GM21528 (cell line): ENCODE measurements at regions not wholly inside any gene's neighbourhood (a gene's known extent, or its start where the extent isn't known, plus 50 kb on each side); places are given as distances from the start of the nearest gene placed in this dataset.

Experiments
- ATAC-seq: cut with Tn5 transposase; IDR thresholded peaks from one replicate; pipeline ENCODE4 v1.9.1; 2021; ENCODE audit warnings: mild to moderate bottlenecking, moderate library complexity; ENCODE audit not compliant: unreplicated experiment, low FRiP score

GRCh38 chr17:74024871-74025531 is 178.5 kb upstream of the RPL38 start:
- no peak for ATAC-seq

GRCh38 chr17:74027444-74027843 is 176.0 kb upstream of the RPL38 start:
- no peak for ATAC-seq

- ATAC-seq = no peak
Observed at GRCh38 chr17:74028354-74029116, 174.9 kb upstream of the RPL38 start.

- no peak for ATAC-seq
Observed at GRCh38 chr17:74031316-74032090, 172.0 kb upstream of the RPL38 start.

- no peak for ATAC-seq
Observed at GRCh38 chr17:74032222-74032621, 171.3 kb upstream of the RPL38 start.

- ATAC-seq = no peak
Observed at GRCh38 chr17:74037320-74037719, 166.2 kb upstream of the RPL38 start.

GRCh38 chr17:74040291-74040690 is 163.2 kb upstream of the RPL38 start:
- ATAC-seq = no peak

- no peak for ATAC-seq
Observed at GRCh38 chr17:74040729-74041128, 162.7 kb upstream of the RPL38 start.

- no peak for ATAC-seq
Observed at GRCh38 chr17:74041869-74042640, 161.4 kb upstream of the RPL38 start.

GRCh38 chr17:74042744-74043486 is 160.6 kb upstream of the RPL38 start:
- ATAC-seq = no peak

GRCh38 chr17:74043976-74044375 is 159.5 kb upstream of the RPL38 start:
- ATAC-seq = no peak

- no peak for ATAC-seq
Observed at GRCh38 chr17:74045608-74046280, 157.7 kb upstream of the RPL38 start.

GRCh38 chr17:74049167-74049966 is 154.1 kb upstream of the RPL38 start:
- ATAC-seq = no peak

GRCh38 chr17:74049967-74050458 is 153.5 kb upstream of the RPL38 start:
- ATAC-seq = no peak

GRCh38 chr17:74051348-74051747 is 152.1 kb upstream of the RPL38 start:
- ATAC-seq = no peak

GRCh38 chr17:74052993-74053711 is 150.3 kb upstream of the RPL38 start:
- no peak for ATAC-seq

GRCh38 chr17:74053712-74054078 is 149.8 kb upstream of the RPL38 start:
- ATAC-seq = no peak

GRCh38 chr17:74054249-74054648 is 149.2 kb upstream of the RPL38 start:
- ATAC-seq = no peak
